ENCODE measurements at regions not wholly inside any gene's neighbourhood (a gene's known extent, or its start where the extent isn't known, plus 50 kb on each side); places are given as distances from the start of the nearest gene placed in this dataset.

GRCh38 chr4:138659037-138659811, 356.4 kb upstream of the NOCT start:
- peaks cover 0 to 2% of the 10 kb centered on the region in 2 experiments for H3K27me3 ChIP-seq (ENCODE audit: control insufficient read depth in 1 of 2, insufficient read depth in 2 of 2, low read length in 2 of 2)
- H3K36me3 ChIP-seq (ENCODE audit: insufficient read depth, low read length): no peaks in the 10 kb centered on the region
- no peak for ATAC-seq (ENCODE audit: poor library complexity)
- H3K9me3 ChIP-seq (ENCODE audit: control insufficient read depth in 1 of 2, insufficient read depth in 1 of 2, low read length in 2 of 2): no peaks in the 10 kb centered on the region
- no peak overlapping the region for H3K4me3 Mint-ChIP-seq
- no peak overlapping the region for H3K27ac Mint-ChIP-seq
- ChIA-PET CTCF (no interaction called here), POLR2A (no interaction called here)
- no peak for DNase-seq
- H3K4me1 Mint-ChIP-seq (ENCODE audit: low read depth): no peaks in the 10 kb centered on the region
- TF ChIP-seq CTCF (IDR thresholded peaks at IDR 0.05): no peak
- no peak overlapping the region for H3K4me3 ChIP-seq (ENCODE audit: low read length)
- intact Hi-C loops (cut with DNase I, micrococcal nuclease): no loop called here
- H3K27ac ChIP-seq (ENCODE audit: low read depth in 1 of 2, low read length in 2 of 2): no peak overlapping the region
- no peaks in the 10 kb centered on the region for H3K4me1 ChIP-seq (ENCODE audit: insufficient read depth, low read length)
- H3K36me3 Mint-ChIP-seq (ENCODE audit: low read depth): no peaks in the 10 kb centered on the region
- H3K27me3 Mint-ChIP-seq: peaks cover 6% of the 10 kb centered on the region
- no peaks in the 10 kb centered on the region for H3K9me3 Mint-ChIP-seq

- CTCF ChIA-PET: no interaction called here
- Histone ChIP-seq H3K4me3 (ENCODE audit: low read length) (no peak overlapping the region), H3K9me3 (ENCODE audit: control insufficient read depth in 1 of 2, insufficient read depth in 1 of 2, low read length in 2 of 2) (no peaks in the 10 kb centered on the region), H3K27ac (ENCODE audit: low read depth in 1 of 2, low read length in 2 of 2) (no peak overlapping the region), H3K27me3 (ENCODE audit: control insufficient read depth in 1 of 2, insufficient read depth in 2 of 2, low read length in 2 of 2) (peaks cover 0 to 2% of the 10 kb centered on the region in 2 experiments), H3K4me1 (ENCODE audit: insufficient read depth, low read length) (no peaks in the 10 kb centered on the region), H3K36me3 (ENCODE audit: insufficient read depth, low read length) (no peaks in the 10 kb centered on the region)
- intact Hi-C loops (cut with DNase I, micrococcal nuclease): no loop called here
- H3K27me3 Mint-ChIP-seq: peaks cover 6% of the 10 kb centered on the region
- H3K36me3 Mint-ChIP-seq (ENCODE audit: low read depth): no peaks in the 10 kb centered on the region
- H3K9me3 Mint-ChIP-seq: no peaks in the 10 kb centered on the region
- no peak for TF ChIP-seq CTCF (IDR thresholded peaks at IDR 0.05)
- POLR2A ChIA-PET: no interaction called here
- DNase-seq (no peak), ATAC-seq (ENCODE audit: poor library complexity) (no peak)
- H3K4me1 Mint-ChIP-seq (ENCODE audit: low read depth): no peaks in the 10 kb centered on the region
- no peak overlapping the region for H3K27ac Mint-ChIP-seq
- H3K4me3 Mint-ChIP-seq: no peak overlapping the region
These were observed 357.1 kb upstream of the NOCT start for GRCh38 chr4:138658518-138658917.

GRCh38 chr4:138656990-138657389, 358.6 kb upstream of the NOCT start:
- Histone ChIP-seq H3K27me3 (ENCODE audit: control insufficient read depth in 1 of 2, insufficient read depth in 2 of 2, low read length in 2 of 2) (peaks cover 0 to under 1% of the 10 kb centered on the region in 2 experiments), H3K27ac (ENCODE audit: low read depth in 1 of 2, low read length in 2 of 2) (no peak overlapping the region), H3K4me1 (ENCODE audit: insufficient read depth, low read length) (no peaks in the 10 kb centered on the region), H3K36me3 (ENCODE audit: insufficient read depth, low read length) (no peaks in the 10 kb centered on the region), H3K4me3 (ENCODE audit: low read length) (no peak overlapping the region), H3K9me3 (ENCODE audit: control insufficient read depth in 1 of 2, insufficient read depth in 1 of 2, low read length in 2 of 2) (no peaks in the 10 kb centered on the region)
- ChIA-PET POLR2A (no interaction called here), CTCF (no interaction called here)
- H3K9me3 Mint-ChIP-seq: no peaks in the 10 kb centered on the region
- H3K36me3 Mint-ChIP-seq (ENCODE audit: low read depth): no peaks in the 10 kb centered on the region
- TF ChIP-seq CTCF (IDR thresholded peaks at IDR 0.05): no peak
- no peak overlapping the region for H3K27ac Mint-ChIP-seq
- intact Hi-C loops (cut with DNase I, micrococcal nuclease): no loop called here
- H3K4me1 Mint-ChIP-seq (ENCODE audit: low read depth): no peaks in the 10 kb centered on the region
- H3K27me3 Mint-ChIP-seq: peaks cover 6% of the 10 kb centered on the region
- DNase-seq: no peak
- H3K4me3 Mint-ChIP-seq: no peak overlapping the region
- no peak for ATAC-seq (ENCODE audit: poor library complexity)

Measured in CD4-positive, alpha-beta T cell (primary cell).